ENCODE measurements at regions not wholly inside any gene's neighbourhood (a gene's known extent, or its start where the extent isn't known, plus 50 kb on each side); places are given as distances from the start of the nearest gene placed in this dataset.
"Not testable (repeated sequence)": the region's sequence is repeated elsewhere in the genome, so short reads cannot be mapped to it uniquely, and the experiment has no call there.

DNA sequence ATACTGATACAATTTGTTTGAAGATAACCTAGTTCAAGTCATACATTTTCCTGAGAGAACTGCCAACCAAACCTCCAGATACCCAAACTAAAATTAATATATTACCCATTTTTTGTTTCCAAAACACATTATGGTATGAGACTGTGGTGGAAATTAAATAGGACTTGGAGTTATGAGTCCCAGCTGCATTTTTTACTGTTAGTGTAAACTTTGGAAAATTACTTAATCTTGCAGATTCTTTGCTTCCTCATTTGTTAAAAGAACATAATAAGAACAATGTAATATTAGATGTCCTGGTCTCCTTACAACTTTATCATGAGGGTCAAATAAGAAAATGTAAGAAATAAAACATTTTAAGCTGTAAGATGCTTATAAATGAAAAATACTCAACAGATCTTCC, 98.2 kb upstream of the TRIB2 start:
- Histone ChIP-seq H3K27me3 (ENCODE audit: insufficient read depth, insufficient read length) (no peaks in the 10 kb centered on the region), H3K9ac (ENCODE audit: insufficient read length, low read depth) (no peak overlapping the region), H3K4me3 (ENCODE audit: insufficient read length, low read depth) (no peak overlapping the region), H3K9me3 (ENCODE audit: insufficient read depth, low read length) (no peaks in the 10 kb centered on the region; the same call in 1 of the 2 replicates), H3K36me3 (ENCODE audit: insufficient read depth, insufficient read length, low read length) (no peaks in the 10 kb centered on the region), H3K4me1 (ENCODE audit: insufficient read depth, insufficient read length) (no peaks in the 10 kb centered on the region)
- no peak for DNase-seq (ENCODE audit: low read depth, low spot score)
- TF ChIP-seq SUZ12 (IDR thresholded peaks at IDR 0.05; ENCODE audit: extremely low read depth, insufficient read depth, insufficient read length) (no peak), ZNF274 (IDR thresholded peaks at IDR 0.05; ENCODE audit: low read depth, low read length) (no peak), YY1 (IDR thresholded peaks at IDR 0.05; ENCODE audit: insufficient read depth, insufficient read length) (no peak)

DNA sequence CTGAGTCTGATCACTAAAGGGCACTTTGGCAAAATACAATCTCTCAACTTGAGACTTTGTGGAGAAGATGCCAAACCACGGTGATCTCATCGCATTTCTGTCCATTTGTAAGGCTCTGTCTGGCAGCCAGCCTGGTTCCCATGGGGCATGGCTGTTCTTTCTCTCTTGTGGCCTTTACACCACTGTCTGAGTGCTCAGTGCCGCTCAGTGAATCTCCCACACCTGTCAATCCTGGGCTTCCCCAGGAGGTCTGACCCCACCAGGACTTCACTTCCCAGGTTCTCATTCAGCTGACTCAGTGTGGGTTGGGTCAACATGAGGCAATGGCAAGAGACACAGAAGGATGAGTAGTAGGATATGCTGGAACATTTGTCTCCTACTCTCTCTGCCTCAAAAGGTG, 96.8 kb upstream of the TRIB2 start:
- DNase-seq (ENCODE audit: low read depth, low spot score) = no peak
- Histone ChIP-seq H3K4me1 (ENCODE audit: insufficient read depth, insufficient read length) (no peaks in the 10 kb centered on the region), H3K9ac (ENCODE audit: insufficient read length, low read depth) (no peak overlapping the region), H3K4me3 (ENCODE audit: insufficient read length, low read depth) (no peak overlapping the region), H3K27me3 (ENCODE audit: insufficient read depth, insufficient read length) (no peaks in the 10 kb centered on the region), H3K9me3 (ENCODE audit: insufficient read depth, low read length) (no peaks in the 10 kb centered on the region; the same call in 1 of the 2 replicates), H3K36me3 (ENCODE audit: insufficient read depth, insufficient read length, low read length) (no peaks in the 10 kb centered on the region)
- TF ChIP-seq SUZ12 (IDR thresholded peaks at IDR 0.05; ENCODE audit: extremely low read depth, insufficient read depth, insufficient read length) = no peak
- TF ChIP-seq YY1 (IDR thresholded peaks at IDR 0.05; ENCODE audit: insufficient read depth, insufficient read length) = no peak
- no peak for TF ChIP-seq ZNF274 (IDR thresholded peaks at IDR 0.05; ENCODE audit: low read depth, low read length)

DNA sequence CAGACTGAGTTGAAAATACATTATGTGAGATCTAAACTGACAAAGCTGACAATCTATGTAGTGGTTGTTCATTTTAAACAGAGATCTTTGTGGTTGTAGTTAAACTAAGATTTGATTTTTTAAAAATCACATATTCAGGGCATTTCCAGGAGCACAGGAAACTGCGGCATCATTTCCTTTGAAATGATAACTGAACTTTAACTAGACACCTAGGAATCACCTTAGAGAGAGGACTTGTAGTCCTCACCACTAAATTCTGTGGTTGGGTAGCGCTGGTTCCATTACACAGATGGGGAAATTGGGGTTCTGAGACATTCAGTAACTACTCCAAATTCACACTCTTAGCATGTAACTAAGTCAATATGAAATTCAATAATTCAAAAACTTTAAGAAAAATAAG, 96.0 kb upstream of the TRIB2 start:
- no peaks in the 10 kb centered on the region; the same call in 1 of the 2 replicates for H3K9me3 ChIP-seq (ENCODE audit: insufficient read depth, low read length)
- no peak overlapping the region for H3K9ac ChIP-seq (ENCODE audit: insufficient read length, low read depth)
- no peaks in the 10 kb centered on the region for H3K4me1 ChIP-seq (ENCODE audit: insufficient read depth, insufficient read length)
- no peak for DNase-seq (ENCODE audit: low read depth, low spot score)
- no peaks in the 10 kb centered on the region for H3K27me3 ChIP-seq (ENCODE audit: insufficient read depth, insufficient read length)
- H3K36me3 ChIP-seq (ENCODE audit: insufficient read depth, insufficient read length, low read length) = no peaks in the 10 kb centered on the region
- TF ChIP-seq SUZ12 (IDR thresholded peaks at IDR 0.05; ENCODE audit: extremely low read depth, insufficient read depth, insufficient read length) (no peak), ZNF274 (IDR thresholded peaks at IDR 0.05; ENCODE audit: low read depth, low read length) (no peak), YY1 (IDR thresholded peaks at IDR 0.05; ENCODE audit: insufficient read depth, insufficient read length) (no peak)
- H3K4me3 ChIP-seq (ENCODE audit: insufficient read length, low read depth) = no peak overlapping the region

DNA sequence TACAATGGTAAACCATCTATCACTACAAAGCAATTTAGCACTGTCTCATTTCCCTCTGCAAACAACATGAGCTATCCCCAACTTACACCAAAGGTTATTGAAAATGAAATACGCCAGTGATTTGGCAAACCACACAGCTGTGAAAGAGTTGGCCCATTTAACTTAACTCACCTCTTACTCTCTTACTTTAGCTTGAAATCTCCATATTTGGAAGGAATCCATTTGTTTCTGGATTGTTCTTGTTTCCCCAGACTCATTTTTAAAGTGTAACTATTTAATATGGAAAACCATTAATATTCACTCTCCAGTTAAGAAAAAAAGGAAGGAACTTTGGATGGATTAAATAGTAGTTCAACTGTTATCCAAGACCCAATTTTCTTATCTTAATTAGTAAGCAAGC, 93.7 kb upstream of the TRIB2 start:
- no peaks in the 10 kb centered on the region; the same call in 1 of the 2 replicates for H3K9me3 ChIP-seq (ENCODE audit: insufficient read depth, low read length)
- no peaks in the 10 kb centered on the region for H3K4me1 ChIP-seq (ENCODE audit: insufficient read depth, insufficient read length)
- DNase-seq (ENCODE audit: low read depth, low spot score) = no peak
- no peaks in the 10 kb centered on the region for H3K36me3 ChIP-seq (ENCODE audit: insufficient read depth, insufficient read length, low read length)
- H3K4me3 ChIP-seq (ENCODE audit: insufficient read length, low read depth) = no peak overlapping the region
- no peaks in the 10 kb centered on the region for H3K27me3 ChIP-seq (ENCODE audit: insufficient read depth, insufficient read length)
- no peak overlapping the region for H3K9ac ChIP-seq (ENCODE audit: insufficient read length, low read depth)
- TF ChIP-seq YY1 (IDR thresholded peaks at IDR 0.05; ENCODE audit: insufficient read depth, insufficient read length) = no peak

DNA sequence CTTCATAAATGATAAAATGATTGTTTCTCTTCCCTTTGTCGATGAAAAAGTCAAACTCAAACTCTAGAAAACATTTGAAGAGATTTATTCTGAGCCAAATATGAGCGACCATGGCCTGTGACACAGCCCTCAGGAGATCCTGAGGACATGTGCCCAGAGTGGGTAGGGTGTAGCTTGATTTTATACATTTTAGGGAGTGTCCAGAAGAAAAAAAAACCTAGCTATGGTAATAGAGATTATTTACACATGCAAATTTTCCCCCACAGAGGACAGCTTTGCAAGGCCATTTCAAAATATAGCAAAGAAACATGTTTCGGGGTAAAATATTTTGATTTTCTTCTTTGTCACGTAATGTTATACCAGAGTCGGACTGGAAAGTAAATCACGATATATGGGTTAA, 92.4 kb upstream of the TRIB2 start:
- H3K36me3 ChIP-seq (ENCODE audit: insufficient read depth, insufficient read length, low read length) = no peaks in the 10 kb centered on the region
- H3K4me1 ChIP-seq (ENCODE audit: insufficient read depth, insufficient read length) = no peaks in the 10 kb centered on the region
- no peaks in the 10 kb centered on the region; the same call in 1 of the 2 replicates for H3K9me3 ChIP-seq (ENCODE audit: insufficient read depth, low read length)
- no peak overlapping the region for H3K9ac ChIP-seq (ENCODE audit: insufficient read length, low read depth)
- DNase-seq (ENCODE audit: low read depth, low spot score) = no peak
- no peak for TF ChIP-seq YY1 (IDR thresholded peaks at IDR 0.05; ENCODE audit: insufficient read depth, insufficient read length)
- TF ChIP-seq ZNF274 (IDR thresholded peaks at IDR 0.05; ENCODE audit: low read depth, low read length) = no peak
- TF ChIP-seq SUZ12 (IDR thresholded peaks at IDR 0.05; ENCODE audit: extremely low read depth, insufficient read depth, insufficient read length) = no peak
- H3K27me3 ChIP-seq (ENCODE audit: insufficient read depth, insufficient read length) = no peaks in the 10 kb centered on the region
- no peak overlapping the region for H3K4me3 ChIP-seq (ENCODE audit: insufficient read length, low read depth)

DNA sequence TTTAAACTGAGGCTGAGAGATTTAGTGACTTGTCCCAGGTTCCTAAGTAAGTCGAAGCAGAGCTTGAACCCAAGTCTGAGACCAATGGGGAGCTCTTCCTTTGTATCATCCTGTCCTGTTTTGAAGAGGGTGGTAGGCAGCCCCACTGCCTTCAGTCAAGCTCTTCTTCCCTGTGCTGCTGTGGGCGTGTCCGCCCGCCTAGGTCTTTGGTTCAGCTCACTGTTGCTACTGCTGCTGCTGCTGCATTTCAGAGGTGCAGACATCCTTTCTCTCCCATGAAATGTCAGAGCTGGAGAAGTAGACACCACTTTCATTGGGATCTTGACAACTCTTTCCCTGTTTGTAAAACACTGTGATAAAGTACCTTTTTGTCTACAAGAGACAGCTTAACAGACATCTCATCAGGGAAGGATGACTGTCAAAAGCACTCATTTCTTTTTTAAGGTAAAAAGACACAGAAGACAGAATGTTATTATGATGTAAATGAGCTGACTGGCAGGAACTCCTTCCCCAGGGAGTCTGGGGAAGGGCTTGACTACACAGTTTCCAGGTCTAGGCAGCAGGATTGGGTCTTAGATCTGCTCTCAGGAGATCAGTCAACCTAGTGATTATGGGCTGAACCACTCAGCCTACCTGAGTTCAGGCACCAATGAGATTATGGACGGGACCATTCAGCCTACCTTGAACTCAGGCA, 91.7 kb upstream of the TRIB2 start:
- peak; percentile 77 for DNase-seq (ENCODE audit: low read depth, low spot score)
- Histone ChIP-seq H3K27me3 (ENCODE audit: insufficient read depth, insufficient read length) (no peaks in the 10 kb centered on the region), H3K9ac (ENCODE audit: insufficient read length, low read depth) (no peak overlapping the region), H3K36me3 (ENCODE audit: insufficient read depth, insufficient read length, low read length) (no peaks in the 10 kb centered on the region), H3K9me3 (ENCODE audit: insufficient read depth, low read length) (no peaks in the 10 kb centered on the region; the same call in 1 of the 2 replicates), H3K4me3 (ENCODE audit: insufficient read length, low read depth) (no peak overlapping the region), H3K4me1 (ENCODE audit: insufficient read depth, insufficient read length) (no peaks in the 10 kb centered on the region)
- TF ChIP-seq SUZ12 (IDR thresholded peaks at IDR 0.05; ENCODE audit: extremely low read depth, insufficient read depth, insufficient read length) (no peak), YY1 (IDR thresholded peaks at IDR 0.05; ENCODE audit: insufficient read depth, insufficient read length) (no peak), ZNF274 (IDR thresholded peaks at IDR 0.05; ENCODE audit: low read depth, low read length) (no peak)

DNA sequence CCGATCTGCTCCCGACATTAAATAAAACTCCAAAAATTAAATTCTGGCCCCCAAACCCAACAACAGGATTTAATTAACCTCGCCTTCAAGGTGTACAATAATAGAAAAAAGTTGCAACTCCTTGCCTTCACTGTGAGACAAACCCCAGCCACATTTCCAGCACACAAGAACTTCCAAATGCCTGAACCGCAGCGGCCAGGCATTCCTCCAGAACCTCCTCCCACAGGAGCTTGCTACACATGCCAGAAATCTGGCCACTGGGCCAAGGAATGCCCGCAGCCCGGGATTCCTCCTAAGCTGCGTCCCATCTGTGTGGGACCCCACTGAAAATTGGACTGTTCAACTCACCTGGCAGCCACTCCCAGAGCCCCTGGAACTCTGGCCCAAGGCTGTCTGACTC, 88.2 kb upstream of the TRIB2 start:
- not testable (repeated sequence) for H3K9ac ChIP-seq (ENCODE audit: insufficient read length, low read depth); H3K36me3 ChIP-seq (ENCODE audit: insufficient read depth, insufficient read length, low read length); H3K4me1 ChIP-seq (ENCODE audit: insufficient read depth, insufficient read length); H3K27me3 ChIP-seq (ENCODE audit: insufficient read depth, insufficient read length); H3K9me3 ChIP-seq (ENCODE audit: insufficient read depth, low read length); H3K4me3 ChIP-seq (ENCODE audit: insufficient read length, low read depth); DNase-seq (ENCODE audit: low read depth, low spot score)
